C4-2B (cell line): ENCODE measurements at regions not wholly inside any gene's neighbourhood (a gene's known extent, or its start where the extent isn't known, plus 50 kb on each side); places are given as distances from the start of the nearest gene placed in this dataset.

ENCODE experiments used
- H3K27ac ChIP-seq: fragments of 450-650 bp; 2 replicates; pipeline ENCODE4 v1.5.1; 2017
- ZFX ChIP-seq: fragments of 450-650 bp; IDR thresholded peaks from 2 replicates; pipeline ENCODE4 v1.6.1; 2017
- TF ChIP-seq, protein P1 (sequence below): fragments of 450-650 bp; conservative IDR thresholded peaks from 2 replicates; pipeline ENCODE4 v1.5.1; 2017; ENCODE audit warnings: mild to moderate bottlenecking

DNA sequence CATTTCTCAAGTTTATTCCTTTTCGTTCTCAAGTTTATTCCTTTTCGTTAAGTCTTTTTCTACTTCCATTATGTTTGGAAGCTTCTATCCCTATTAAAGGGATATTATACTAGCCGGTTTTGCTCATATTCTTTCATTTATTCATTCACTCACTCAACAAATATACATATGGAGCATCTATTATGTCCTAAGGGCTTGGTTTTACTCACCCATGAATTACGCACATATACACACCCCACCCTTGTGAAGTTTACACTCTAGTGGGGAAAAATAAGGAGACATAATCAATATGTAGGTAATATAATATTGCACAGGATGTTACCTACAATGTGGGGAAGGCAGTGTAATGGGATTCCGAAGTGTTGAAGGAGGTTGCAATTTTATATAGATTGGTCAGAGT is 90.5 kb downstream of the ACTL7B start:
- no peak overlapping the region for H3K27ac ChIP-seq
- no peak for TF ChIP-seq ZFX
- TF ChIP-seq, protein P1, sequence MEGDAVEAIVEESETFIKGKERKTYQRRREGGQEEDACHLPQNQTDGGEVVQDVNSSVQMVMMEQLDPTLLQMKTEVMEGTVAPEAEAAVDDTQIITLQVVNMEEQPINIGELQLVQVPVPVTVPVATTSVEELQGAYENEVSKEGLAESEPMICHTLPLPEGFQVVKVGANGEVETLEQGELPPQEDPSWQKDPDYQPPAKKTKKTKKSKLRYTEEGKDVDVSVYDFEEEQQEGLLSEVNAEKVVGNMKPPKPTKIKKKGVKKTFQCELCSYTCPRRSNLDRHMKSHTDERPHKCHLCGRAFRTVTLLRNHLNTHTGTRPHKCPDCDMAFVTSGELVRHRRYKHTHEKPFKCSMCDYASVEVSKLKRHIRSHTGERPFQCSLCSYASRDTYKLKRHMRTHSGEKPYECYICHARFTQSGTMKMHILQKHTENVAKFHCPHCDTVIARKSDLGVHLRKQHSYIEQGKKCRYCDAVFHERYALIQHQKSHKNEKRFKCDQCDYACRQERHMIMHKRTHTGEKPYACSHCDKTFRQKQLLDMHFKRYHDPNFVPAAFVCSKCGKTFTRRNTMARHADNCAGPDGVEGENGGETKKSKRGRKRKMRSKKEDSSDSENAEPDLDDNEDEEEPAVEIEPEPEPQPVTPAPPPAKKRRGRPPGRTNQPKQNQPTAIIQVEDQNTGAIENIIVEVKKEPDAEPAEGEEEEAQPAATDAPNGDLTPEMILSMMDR, result no peak

DNA sequence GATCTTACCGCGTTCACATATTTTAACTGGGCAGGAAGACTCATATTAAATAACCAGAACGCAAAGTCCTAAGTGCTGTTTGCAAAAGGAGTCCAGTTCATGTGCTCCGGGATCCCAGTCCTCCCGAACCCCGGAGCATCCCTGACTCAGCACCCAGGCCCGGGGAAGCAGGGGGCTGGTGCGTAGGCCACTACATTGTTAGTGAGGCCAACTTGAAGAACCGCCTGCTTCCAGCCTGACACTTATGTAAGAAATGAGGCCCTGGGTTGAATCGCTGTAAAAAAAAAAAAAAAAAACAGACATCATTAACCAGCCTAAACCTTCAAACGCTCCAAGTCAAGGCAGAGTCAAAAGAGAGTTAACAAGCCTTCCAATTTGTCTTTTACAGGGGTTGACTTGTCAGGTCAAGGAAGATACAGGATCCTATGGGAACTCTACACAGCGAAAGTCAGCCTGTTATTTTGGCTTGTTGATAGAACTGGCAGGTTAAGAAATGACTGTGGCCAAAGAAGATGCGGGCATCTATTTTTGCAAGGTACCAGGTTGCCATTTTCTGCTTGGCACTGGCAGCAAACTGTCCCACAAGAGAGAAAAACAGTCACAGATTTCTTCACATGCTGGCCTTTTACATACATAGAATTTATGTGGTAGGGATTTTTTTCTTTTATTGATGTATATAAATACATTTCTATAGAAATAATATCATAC is 93.3 kb downstream of the ACTL7B start:
- TF ChIP-seq ZFX, result no peak
- TF ChIP-seq, protein P1, result no peak
- H3K27ac ChIP-seq, result no peak overlapping the region

DNA sequence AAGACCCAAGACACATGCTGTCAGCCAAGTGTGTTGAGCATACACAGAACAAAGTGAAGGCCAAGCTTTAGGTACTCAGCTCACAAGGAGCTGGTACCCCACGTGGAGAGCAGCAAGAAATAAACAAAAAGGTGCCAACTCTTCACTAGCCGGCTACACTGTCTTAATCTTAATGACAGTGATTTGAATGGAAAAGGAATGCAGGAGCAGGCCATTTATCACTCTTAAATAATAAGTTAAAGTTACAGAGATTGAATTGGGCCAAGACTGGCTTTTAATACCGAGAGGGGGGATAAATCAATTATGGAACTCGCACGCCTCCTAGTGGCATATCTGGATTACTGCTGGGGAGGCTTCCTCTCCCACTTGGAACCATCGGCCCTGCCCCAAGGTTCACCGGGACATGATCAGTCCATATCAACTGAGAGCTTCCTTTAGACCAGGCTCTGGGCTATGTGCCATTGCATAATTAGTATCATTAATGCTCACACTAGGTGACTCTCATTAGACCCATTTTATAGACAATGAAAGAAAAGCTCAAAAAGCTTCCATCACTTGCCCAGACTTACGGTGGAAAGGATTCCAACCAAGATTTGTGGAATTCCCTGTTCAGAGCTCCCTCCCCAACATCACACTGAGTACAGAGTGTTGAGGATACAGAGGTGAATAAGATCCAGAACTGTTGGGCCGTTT is 94.0 kb downstream of the ACTL7B start:
- H3K27ac ChIP-seq, result no peak overlapping the region
- TF ChIP-seq, protein P1, result peak; percentile 97
- TF ChIP-seq ZFX, result no peak

DNA sequence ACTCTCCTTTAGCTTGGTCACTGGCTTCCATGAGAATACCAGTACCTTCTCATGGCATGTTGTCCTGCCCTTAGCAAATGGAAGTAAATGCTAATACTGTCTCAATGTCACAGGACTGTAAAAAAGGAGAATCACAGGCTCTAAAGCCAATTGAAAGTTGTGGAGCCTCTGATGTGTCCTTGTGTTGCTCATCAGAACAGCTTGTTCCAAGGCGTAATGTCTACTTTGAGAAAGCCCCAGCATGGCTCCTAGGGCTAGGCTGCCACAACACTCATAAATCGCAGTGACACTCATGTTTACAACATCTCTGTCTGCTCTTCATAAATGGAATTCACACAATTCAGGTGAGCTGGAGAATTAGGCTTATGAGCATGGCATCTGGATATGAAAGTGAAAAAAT is 94.9 kb downstream of the ACTL7B start:
- no peak overlapping the region for H3K27ac ChIP-seq
- TF ChIP-seq, protein P1, result no peak
- no peak for TF ChIP-seq ZFX

DNA sequence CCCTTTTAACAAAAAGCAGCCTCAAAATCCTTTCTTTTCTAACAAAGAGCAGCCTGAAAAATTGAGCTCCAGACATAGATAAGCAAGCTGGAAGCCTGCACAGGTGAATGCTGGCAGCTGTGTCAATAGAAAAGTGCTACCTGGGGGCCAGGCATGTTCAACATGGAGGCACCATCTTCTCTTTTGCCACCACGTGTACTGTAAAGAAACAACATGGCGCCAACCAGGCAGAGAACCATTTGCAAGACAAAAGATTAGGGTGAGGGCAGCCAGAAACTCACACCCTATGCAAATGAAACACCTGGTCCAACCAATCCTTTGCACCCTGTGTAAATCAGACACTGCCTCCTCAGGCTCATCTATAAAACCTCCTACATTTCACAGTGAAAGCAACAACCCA is 96.0 kb downstream of the ACTL7B start:
- no peak for TF ChIP-seq ZFX
- TF ChIP-seq, protein P1, result no peak
- H3K27ac ChIP-seq, result no peak overlapping the region

DNA sequence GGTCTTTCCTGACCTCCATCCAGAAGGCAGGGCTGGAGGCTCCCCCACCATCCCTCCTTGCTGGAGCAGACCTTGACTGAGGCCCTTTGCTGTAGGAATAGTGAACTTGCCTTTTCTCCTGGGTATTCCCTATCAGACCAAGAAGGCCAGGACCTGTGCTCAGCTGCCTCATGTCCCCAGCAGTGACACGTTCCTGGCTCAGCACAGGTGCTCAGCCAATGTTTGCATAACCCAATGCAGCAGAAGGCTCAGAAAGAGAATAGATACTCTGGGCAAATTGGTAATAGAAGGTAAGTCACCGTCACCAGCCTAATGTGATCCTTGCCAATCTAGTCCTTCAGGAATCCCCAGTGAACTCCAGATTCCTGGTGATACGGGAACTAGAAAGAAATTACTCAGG is 96.4 kb downstream of the ACTL7B start:
- H3K27ac ChIP-seq, result no peak overlapping the region
- TF ChIP-seq, protein P1, result no peak
- TF ChIP-seq ZFX, result no peak

DNA sequence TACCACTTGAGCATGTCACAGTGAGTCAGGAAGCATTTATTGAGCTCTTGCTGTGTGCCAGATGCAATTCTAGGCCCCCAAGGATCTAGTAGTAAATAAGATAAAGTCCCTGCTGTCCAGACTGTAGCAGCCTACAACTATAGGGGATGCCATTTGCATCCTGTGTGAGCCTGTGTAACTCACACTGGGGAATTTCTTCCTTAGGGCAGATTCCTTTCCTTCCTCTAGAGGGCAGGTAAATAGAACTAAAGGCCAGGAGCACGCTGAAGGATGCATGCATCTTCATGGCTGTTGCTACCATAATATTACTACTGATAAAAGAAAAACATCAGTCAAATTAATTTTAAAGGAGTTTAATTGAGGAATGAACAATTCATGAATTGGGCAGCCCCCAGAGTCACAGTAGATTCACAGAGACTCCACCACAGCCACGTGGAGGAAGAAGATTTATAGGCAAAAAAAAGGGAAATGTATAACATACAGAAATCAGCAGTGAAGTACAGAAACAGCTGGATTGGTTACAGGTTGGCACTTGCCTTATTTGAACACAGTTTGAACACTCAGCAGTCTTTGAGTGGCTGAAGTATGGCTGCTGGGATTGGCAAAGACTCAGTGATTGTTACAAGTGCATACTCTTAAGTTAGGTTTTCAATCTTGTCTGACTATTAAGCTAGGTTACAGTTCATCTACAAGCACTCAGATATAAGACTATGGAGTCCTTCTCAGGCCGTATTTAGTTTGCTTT is 98.9 kb downstream of the ACTL7B start:
- no peak for TF ChIP-seq ZFX
- TF ChIP-seq, protein P1, result peak; percentile 68
- H3K27ac ChIP-seq, result no peak overlapping the region
